ENCODE measurements at regions not wholly inside any gene's neighbourhood (a gene's known extent, or its start where the extent isn't known, plus 50 kb on each side); places are given as distances from the start of the nearest gene placed in this dataset.

- H3K9me2 ChIP-seq (ENCODE audit: low read depth, low read length) = no peaks in the 10 kb centered on the region
- H2AFZ ChIP-seq (ENCODE audit: low read length) = no peak overlapping the region
- H3K9ac ChIP-seq (ENCODE audit: low read length) = no peak overlapping the region
- no peaks in the 10 kb centered on the region for H3K9me3 ChIP-seq (ENCODE audit: low read length)
- H4K20me1 ChIP-seq (ENCODE audit: insufficient read depth, low read length) = no peaks in the 10 kb centered on the region
- no peaks in the 10 kb centered on the region for H3K36me3 ChIP-seq (ENCODE audit: insufficient read depth, low read length)
- H3K4me1 ChIP-seq (ENCODE audit: insufficient read depth, low read length, severe bottlenecking) = no peaks in the 10 kb centered on the region
- no peak overlapping the region for H3K27ac ChIP-seq (ENCODE audit: low read depth, low read length, poor library complexity, severe bottlenecking)
- H3K4me3 ChIP-seq (ENCODE audit: low read depth, low read length, poor library complexity, severe bottlenecking) = no peak overlapping the region
- no peaks in the 10 kb centered on the region for H3K27me3 ChIP-seq (ENCODE audit: insufficient read depth, low read length)
- no peaks in the 10 kb centered on the region for H3F3A ChIP-seq (ENCODE audit: insufficient read depth, low read length)
- H3K4me2 ChIP-seq (ENCODE audit: low read length) = no peak overlapping the region
- TF ChIP-seq EZH2 (IDR thresholded peaks at IDR 0.05; ENCODE audit: borderline replicate concordance, low read length) (no peak), CTCF (IDR thresholded peaks at IDR 0.05; ENCODE audit: low read length) (no peak)
- H3K79me2 ChIP-seq (ENCODE audit: insufficient read depth, low read length) = no peaks in the 10 kb centered on the region
These were observed 1633.2 kb upstream of the NUDT12 start for GRCh38 chr5:105195765-105196164.

GRCh38 chr5:105172918-105173317, 1610.3 kb upstream of the NUDT12 start:
- Histone ChIP-seq H3K4me3 (ENCODE audit: low read depth, low read length, poor library complexity, severe bottlenecking) (no peak overlapping the region), H3K4me2 (ENCODE audit: low read length) (no peak overlapping the region), H3K9ac (ENCODE audit: low read length) (no peak overlapping the region), H3F3A (ENCODE audit: insufficient read depth, low read length) (no peaks in the 10 kb centered on the region), H3K9me2 (ENCODE audit: low read depth, low read length) (no peaks in the 10 kb centered on the region), H2AFZ (ENCODE audit: low read length) (no peak overlapping the region), H3K79me2 (ENCODE audit: insufficient read depth, low read length) (no peaks in the 10 kb centered on the region), H3K9me3 (ENCODE audit: low read length) (no peaks in the 10 kb centered on the region), H4K20me1 (ENCODE audit: insufficient read depth, low read length) (no peaks in the 10 kb centered on the region), H3K4me1 (ENCODE audit: insufficient read depth, low read length, severe bottlenecking) (no peaks in the 10 kb centered on the region), H3K27me3 (ENCODE audit: insufficient read depth, low read length) (no peaks in the 10 kb centered on the region), H3K27ac (ENCODE audit: low read depth, low read length, poor library complexity, severe bottlenecking) (no peak overlapping the region), H3K36me3 (ENCODE audit: insufficient read depth, low read length) (no peaks in the 10 kb centered on the region)
- TF ChIP-seq EZH2 (IDR thresholded peaks at IDR 0.05; ENCODE audit: borderline replicate concordance, low read length) = no peak
- no peak for TF ChIP-seq CTCF (IDR thresholded peaks at IDR 0.05; ENCODE audit: low read length)

- no peak for TF ChIP-seq CTCF (IDR thresholded peaks at IDR 0.05; ENCODE audit: low read length)
- TF ChIP-seq EZH2 (IDR thresholded peaks at IDR 0.05; ENCODE audit: borderline replicate concordance, low read length) = no peak
- Histone ChIP-seq H3K9ac (ENCODE audit: low read length) (no peak overlapping the region), H3K4me1 (ENCODE audit: insufficient read depth, low read length, severe bottlenecking) (no peaks in the 10 kb centered on the region), H4K20me1 (ENCODE audit: insufficient read depth, low read length) (no peaks in the 10 kb centered on the region), H3K36me3 (ENCODE audit: insufficient read depth, low read length) (no peaks in the 10 kb centered on the region), H3K4me3 (ENCODE audit: low read depth, low read length, poor library complexity, severe bottlenecking) (no peak overlapping the region), H3K27me3 (ENCODE audit: insufficient read depth, low read length) (no peaks in the 10 kb centered on the region), H3K4me2 (ENCODE audit: low read length) (no peak overlapping the region), H3K9me2 (ENCODE audit: low read depth, low read length) (no peaks in the 10 kb centered on the region), H3K79me2 (ENCODE audit: insufficient read depth, low read length) (no peaks in the 10 kb centered on the region), H3K9me3 (ENCODE audit: low read length) (no peaks in the 10 kb centered on the region), H3K27ac (ENCODE audit: low read depth, low read length, poor library complexity, severe bottlenecking) (no peak overlapping the region), H3F3A (ENCODE audit: insufficient read depth, low read length) (no peaks in the 10 kb centered on the region), H2AFZ (ENCODE audit: low read length) (no peak overlapping the region)
These were observed 1606.2 kb upstream of the NUDT12 start for GRCh38 chr5:105168806-105169205.
